Esophagus squamous epithelium (tissue), 5 donors: ENCODE measurements at regions not wholly inside any gene's neighbourhood (a gene's known extent, or its start where the extent isn't known, plus 50 kb on each side); places are given as distances from the start of the nearest gene placed in this dataset.

Experiments used
- DNase-seq: peaks from one replicate; lab custom pipeline; 2025; lab: John Stamatoyannopoulos, UW
- H3K27ac ChIP-seq, 4 donors: fragments of 200-600 bp; sonication (generic); one replicate each; pipeline ENCODE4 v1.5.1; 2016 to 2019; ENCODE audit warnings: mild to moderate bottlenecking in 1 of 4
- H3K27me3 ChIP-seq, 4 donors: fragments of 200-600 bp; sonication (generic); 1 replicate in 3 of 4; 2 replicates in 1 of 4; pipeline versions ENCODE4 v1.5.1 to v1.6.0; 2017 to 2021; ENCODE audit warnings: antibody characterized with exemption in 1 of 4
- H3K36me3 ChIP-seq, 3 donors: fragments of 200-600 bp; sonication (generic); one replicate each; pipeline ENCODE4 v1.5.1; 2016 to 2019
- H3K4me1 ChIP-seq, 3 donors: fragments of 200-600 bp; sonication (generic); one replicate each; pipeline ENCODE4 v1.5.1; 2017 to 2019
- H3K4me3 ChIP-seq, 4 donors: fragments of 200-600 bp; sonication (generic); 1 replicate in 3 of 4; 2 replicates in 1 of 4; pipeline ENCODE4 v1.5.1; 2016 to 2019; ENCODE audit warnings: mild to moderate bottlenecking in 2 of 4, moderate library complexity in 1 of 4
- H3K9me3 ChIP-seq, 3 donors: fragments of 200-600 bp; sonication (generic); one replicate each; pipeline ENCODE4 v1.5.1; 2016 to 2019
- CTCF ChIP-seq, 6 experiments: fragments of 450-650 bp in 4 of 6; fragments of 200-600 bp in 2 of 6; sonication (generic) in 2 of 6; IDR thresholded peaks; one replicate each; pipeline ENCODE4 v1.5.1; 2016 to 2019; ENCODE audit warnings: antibody characterized with exemption in 6 of 6, mild to moderate bottlenecking in 4 of 6, moderate library complexity in 4 of 6
- POLR2A ChIP-seq, 4 donors: fragments of 450-650 bp; IDR thresholded peaks; one replicate each; pipeline ENCODE4 v1.6.1; 2017; ENCODE audit warnings: antibody characterized with exemption in 4 of 4, mild to moderate bottlenecking in 4 of 4, moderate library complexity in 3 of 4
- WGBS, 2 donors: methylation state at CpG; one replicate each; pipeline ENCODE4 v1.1.5; 2018; 5-methylcytosine and 5-hydroxymethylcytosine counted together
- intact Hi-C: fragments of 100-400 bp; cut with DNase I; formaldehyde crosslinking; loops from one replicate; pipeline ENCODE4 v1.15.0; 2022
- donor health status: DM: yes; HTN: yes; CAD: no.

- Histone ChIP-seq H3K27me3 (peaks cover 0 to 13% (median 0%) of the 10 kb centered on the region in 4 donors), H3K27ac (no peak overlapping the region), H3K9me3 (no peaks in the 10 kb centered on the region), H3K4me1 (no peaks in the 10 kb centered on the region), H3K4me3 (no peak overlapping the region), H3K36me3 (no peaks in the 10 kb centered on the region)
- TF ChIP-seq POLR2A (IDR thresholded peaks at IDR 0.05) (no peak), CTCF (IDR thresholded peaks at IDR 0.05) (no peak)
- intact Hi-C loops = no loop called here
- no peak for DNase-seq
- 50 to 96% methylated on average over 4 to 5 of the region's 33 CpGs for WGBS, 2 donors
Observed at GRCh38 chr11:134522782-134523570, 110.9 kb upstream of the B3GAT1 start.

GRCh38 chr11:134521452-134522289 is 109.6 kb upstream of the B3GAT1 start:
- Histone ChIP-seq H3K4me3 (no peak overlapping the region), H3K27ac (no peak overlapping the region), H3K4me1 (no peaks in the 10 kb centered on the region), H3K36me3 (no peaks in the 10 kb centered on the region), H3K27me3 (peaks cover 0 to 16% (median 0%) of the 10 kb centered on the region in 4 donors), H3K9me3 (no peaks in the 10 kb centered on the region)
- WGBS, 2 donors = 58 to 68% methylated on average over 7 to 9 of the region's 18 CpGs
- no peak for DNase-seq
- intact Hi-C loops = no loop called here
- no peak for TF ChIP-seq CTCF (IDR thresholded peaks at IDR 0.05)
- TF ChIP-seq POLR2A (IDR thresholded peaks at IDR 0.05) = no peak

- H3K4me3 ChIP-seq = no peak overlapping the region
- TF ChIP-seq CTCF (IDR thresholded peaks at IDR 0.05) = no peak
- no peak for TF ChIP-seq POLR2A (IDR thresholded peaks at IDR 0.05)
- no peak for DNase-seq
- H3K27me3 ChIP-seq = peaks cover 0 to 22% (median 0%) of the 10 kb centered on the region in 4 donors
- no peaks in the 10 kb centered on the region for H3K36me3 ChIP-seq
- no peak overlapping the region for H3K27ac ChIP-seq
- WGBS, 2 donors = 85 to 86% methylated on average over 12 to 14 of the region's 14 CpGs
- H3K9me3 ChIP-seq = no peaks in the 10 kb centered on the region
- no peaks in the 10 kb centered on the region for H3K4me1 ChIP-seq
- intact Hi-C loops = no loop called here
Observed at GRCh38 chr11:134521001-134521400, 109.0 kb upstream of the B3GAT1 start.

GRCh38 chr11:134519788-134520187 is 107.7 kb upstream of the B3GAT1 start:
- H3K4me1 ChIP-seq = no peaks in the 10 kb centered on the region
- no peaks in the 10 kb centered on the region for H3K36me3 ChIP-seq
- H3K27ac ChIP-seq = no peak overlapping the region
- H3K9me3 ChIP-seq = no peaks in the 10 kb centered on the region
- intact Hi-C loops = no loop called here
- no peak for DNase-seq
- TF ChIP-seq CTCF (IDR thresholded peaks at IDR 0.05) (no peak), POLR2A (IDR thresholded peaks at IDR 0.05) (no peak)
- peaks cover 0 to 32% (median 0%) of the 10 kb centered on the region in 4 donors for H3K27me3 ChIP-seq
- no peak overlapping the region for H3K4me3 ChIP-seq
- WGBS, 2 donors = 43 to 54% methylated on average over 2 to 7 of the region's 7 CpGs

- intact Hi-C loops = no loop called here
- DNase-seq = no peak
- 54 to 81% methylated on average over 6 of the region's 6 CpGs for WGBS, 2 donors
- H3K36me3 ChIP-seq = no peaks in the 10 kb centered on the region
- no peak for TF ChIP-seq POLR2A (IDR thresholded peaks at IDR 0.05)
- no peak for TF ChIP-seq CTCF (IDR thresholded peaks at IDR 0.05)
- H3K27ac ChIP-seq = no peak overlapping the region
- H3K4me3 ChIP-seq = no peak overlapping the region
- H3K27me3 ChIP-seq = peaks cover 0 to 37% (median 0%) of the 10 kb centered on the region in 4 donors
- no peaks in the 10 kb centered on the region for H3K4me1 ChIP-seq
- no peaks in the 10 kb centered on the region for H3K9me3 ChIP-seq
Observed at GRCh38 chr11:134519390-134519750, 107.3 kb upstream of the B3GAT1 start.
